Peyer's patch (tissue), 4 donors: ENCODE measurements at regions not wholly inside any gene's neighbourhood (a gene's known extent, or its start where the extent isn't known, plus 50 kb on each side); places are given as distances from the start of the nearest gene placed in this dataset.

Source experiments
- CTCF ChIP-seq, 6 experiments: fragments of 450-650 bp in 4 of 6; fragments of 200-600 bp in 2 of 6; sonication (generic) in 1 of 6; IDR thresholded peaks; one replicate each; pipeline ENCODE4 v1.5.1; 2017 to 2019; ENCODE audit warnings: antibody characterized with exemption in 6 of 6, mild to moderate bottlenecking in 3 of 6, moderate library complexity in 1 of 6
- POLR2A ChIP-seq, 2 donors: fragments of 450-650 bp; IDR thresholded peaks; one replicate each; pipeline ENCODE4 v1.5.1; 2017; ENCODE audit warnings: antibody characterized with exemption in 2 of 2, mild to moderate bottlenecking in 2 of 2, moderate library complexity in 2 of 2

- TF ChIP-seq POLR2A (IDR thresholded peaks at IDR 0.05): no peak
- no peak for TF ChIP-seq CTCF (IDR thresholded peaks at IDR 0.05)
Observed at GRCh38 chr3:181457190-181457589, 254.5 kb upstream of the SOX2 start.
